GM04503 (cell line): ENCODE measurements at regions not wholly inside any gene's neighbourhood (a gene's known extent, or its start where the extent isn't known, plus 50 kb on each side); places are given as distances from the start of the nearest gene placed in this dataset.

Experiments used
- DNase-seq: peaks from one replicate; pipeline ENCODE4 v3.0.0-alpha.2; 2012; ENCODE audit warnings: low read depth

DNA sequence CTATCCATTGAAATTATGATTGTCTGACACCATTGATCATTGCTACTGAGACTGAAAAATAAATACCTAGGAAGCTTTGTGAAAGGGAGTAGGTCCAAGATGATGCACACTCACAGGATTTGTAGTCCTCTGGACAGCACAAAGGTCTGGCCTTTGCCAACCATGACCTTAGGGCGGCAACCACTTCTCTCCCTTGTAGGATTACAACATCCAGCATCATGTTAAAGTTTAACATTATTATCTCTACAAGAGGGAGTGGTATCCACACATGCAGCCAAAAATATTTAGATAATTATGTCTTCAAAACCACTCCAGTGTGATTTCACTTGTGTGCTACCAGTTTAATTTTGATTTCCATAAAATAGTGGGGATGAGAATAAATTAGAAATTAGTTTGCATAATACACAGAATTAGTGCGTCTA lies 51.1 kb upstream of the NHSL1 start:
- no peak for DNase-seq

DNA sequence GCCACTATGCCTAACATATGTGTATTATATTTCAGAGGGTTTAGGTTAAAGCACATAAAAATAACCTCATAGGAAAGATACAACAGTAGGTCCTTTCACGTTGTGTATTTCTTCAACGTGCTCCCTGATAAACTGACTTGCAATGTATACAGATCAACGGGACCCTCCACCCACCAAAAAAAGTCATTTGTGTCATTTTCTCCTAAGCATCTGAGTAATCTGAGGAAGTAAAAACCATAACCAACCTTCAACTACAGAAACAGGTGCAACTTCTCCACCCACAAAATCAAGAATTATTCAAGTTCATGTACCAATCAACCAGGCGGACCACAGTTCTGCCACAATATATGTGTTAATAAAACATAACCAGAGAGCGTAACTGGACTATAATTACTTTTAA lies 54.9 kb upstream of the NHSL1 start:
- no peak for DNase-seq

DNA sequence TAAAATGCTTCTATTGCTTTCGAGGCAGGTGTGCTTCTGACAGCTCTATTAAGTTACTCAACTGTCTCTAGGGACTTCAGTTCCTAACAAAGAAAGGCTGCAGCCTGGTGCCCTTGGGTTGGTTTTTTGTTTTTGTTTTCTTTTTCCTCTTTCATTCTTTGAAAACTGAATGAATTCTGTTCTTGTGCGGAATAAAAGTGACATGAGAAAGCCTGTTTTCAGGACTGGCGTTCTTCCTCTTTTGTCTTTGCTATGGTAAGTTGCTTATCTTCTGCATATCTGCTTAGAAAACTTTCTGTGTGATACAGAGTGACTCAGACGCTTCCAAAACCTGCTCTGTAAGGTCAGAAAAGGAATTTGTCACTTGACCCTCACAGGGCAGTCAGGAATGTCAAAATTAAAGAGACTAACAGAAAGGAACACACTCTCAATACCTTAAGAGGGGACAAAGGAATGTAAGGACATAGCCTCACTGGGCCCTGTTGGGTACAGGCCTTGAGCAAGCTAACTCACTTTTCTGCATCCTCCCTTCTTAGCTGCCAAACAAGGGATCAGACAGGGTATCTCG lies 56.2 kb upstream of the NHSL1 start:
- DNase-seq: no peak

DNA sequence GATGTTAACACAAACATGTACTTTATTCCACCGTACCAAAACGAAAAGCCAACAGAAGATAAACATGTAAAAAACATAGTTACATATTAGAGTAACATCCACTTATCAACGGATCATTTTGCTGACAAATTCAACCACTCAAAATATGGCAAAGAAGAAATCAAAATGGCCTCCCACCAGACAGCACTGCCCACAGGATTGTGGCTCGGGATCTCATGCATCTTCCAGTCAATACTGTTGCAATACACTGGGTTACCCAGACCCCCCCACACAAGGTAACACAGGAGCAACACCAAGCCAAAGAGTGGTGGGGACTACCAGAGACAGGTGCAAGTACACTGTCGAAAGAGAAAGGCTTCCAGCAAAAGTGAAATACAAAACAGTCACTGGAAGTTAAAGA lies 57.9 kb upstream of the NHSL1 start:
- DNase-seq: no peak

DNA sequence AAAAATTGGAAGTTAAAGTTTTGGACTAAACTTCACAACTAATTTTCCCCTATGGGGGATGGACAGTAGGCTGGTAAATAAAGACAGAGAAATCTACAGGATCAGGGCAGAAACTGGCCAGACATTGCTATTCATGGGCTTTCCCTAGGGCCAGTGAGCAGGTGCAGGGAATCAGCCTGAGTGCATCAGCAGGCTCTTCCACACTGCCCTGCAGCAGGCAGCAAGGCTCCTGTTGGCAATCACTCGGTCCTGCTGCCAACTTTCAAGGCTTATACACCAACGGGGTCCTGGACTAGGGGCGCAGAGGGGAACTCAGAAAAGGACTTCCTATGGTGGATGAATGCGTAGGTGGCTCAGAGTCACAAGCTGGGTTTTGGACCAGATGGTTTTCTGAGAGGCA lies 59.8 kb upstream of the NHSL1 start:
- DNase-seq: no peak

DNA sequence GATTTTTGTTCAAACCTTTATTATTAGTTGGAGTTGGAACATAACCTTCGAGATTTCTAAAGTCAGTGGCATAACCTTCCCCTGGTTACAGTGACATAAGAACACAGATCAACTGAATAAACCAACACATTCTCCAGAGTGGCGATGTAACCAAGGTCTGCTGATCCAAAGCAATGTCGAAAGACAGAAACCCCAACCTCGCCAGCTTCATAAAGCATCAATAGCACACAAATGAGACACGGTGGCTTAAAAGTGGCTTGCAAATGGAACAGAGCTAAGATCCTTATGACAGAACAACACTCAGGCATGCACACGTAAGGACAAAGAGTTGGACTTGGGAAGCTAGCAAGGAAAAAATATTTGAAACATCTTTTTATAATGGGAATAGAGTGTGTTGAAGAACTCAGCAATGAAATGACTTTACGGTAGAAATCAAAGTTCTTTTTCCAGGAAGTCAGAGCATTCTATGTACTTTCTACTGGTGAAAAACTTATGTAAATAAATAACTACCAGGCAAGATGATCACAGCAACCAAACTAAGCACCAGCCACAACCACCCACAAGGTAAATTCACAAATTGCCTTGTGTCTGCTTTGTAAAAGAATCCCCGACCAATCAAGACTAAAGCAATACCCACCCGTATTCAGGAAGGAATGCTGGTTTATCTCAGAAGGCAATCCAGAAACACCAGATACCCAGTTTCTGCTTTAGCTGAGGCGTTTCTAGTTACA lies 61.0 kb upstream of the NHSL1 start:
- DNase-seq: no peak

DNA sequence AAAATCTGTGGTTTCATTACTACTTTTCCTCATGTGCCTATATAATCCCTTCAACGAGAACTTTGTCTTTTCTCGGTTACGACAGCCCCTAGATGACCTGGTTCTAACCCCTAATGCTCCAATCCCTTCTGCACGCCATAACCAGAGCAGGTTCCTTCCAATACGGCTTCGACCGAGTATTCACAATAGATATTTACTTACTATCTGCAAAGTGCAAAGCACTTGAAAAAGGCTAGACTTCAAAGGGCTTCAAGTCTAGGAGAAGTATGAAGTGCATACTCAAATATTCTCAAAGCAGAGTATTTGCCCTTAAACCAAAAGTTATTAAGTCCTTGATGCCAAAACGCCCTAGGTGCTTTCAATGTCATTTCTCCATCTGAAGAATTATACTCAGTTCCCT lies 63.4 kb upstream of the NHSL1 start:
- no peak for DNase-seq

DNA sequence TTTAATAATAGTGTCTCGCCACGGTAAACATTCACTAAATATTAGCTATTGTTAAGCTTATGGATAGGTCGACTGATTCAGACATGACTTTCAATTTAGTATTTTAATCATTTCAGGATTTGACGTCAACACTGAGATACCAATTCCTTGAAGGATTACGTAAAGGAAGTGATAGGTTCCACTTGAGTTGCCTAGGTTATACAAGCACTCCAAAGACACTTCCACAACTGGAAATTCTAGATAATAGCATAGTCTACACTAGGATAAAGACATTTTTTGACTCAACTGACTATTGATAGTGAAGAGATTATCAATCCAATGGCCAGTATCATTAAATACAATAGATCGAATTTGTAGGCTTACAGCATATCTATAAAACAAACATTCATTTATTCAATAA lies 63.9 kb upstream of the NHSL1 start:
- no peak for DNase-seq

DNA sequence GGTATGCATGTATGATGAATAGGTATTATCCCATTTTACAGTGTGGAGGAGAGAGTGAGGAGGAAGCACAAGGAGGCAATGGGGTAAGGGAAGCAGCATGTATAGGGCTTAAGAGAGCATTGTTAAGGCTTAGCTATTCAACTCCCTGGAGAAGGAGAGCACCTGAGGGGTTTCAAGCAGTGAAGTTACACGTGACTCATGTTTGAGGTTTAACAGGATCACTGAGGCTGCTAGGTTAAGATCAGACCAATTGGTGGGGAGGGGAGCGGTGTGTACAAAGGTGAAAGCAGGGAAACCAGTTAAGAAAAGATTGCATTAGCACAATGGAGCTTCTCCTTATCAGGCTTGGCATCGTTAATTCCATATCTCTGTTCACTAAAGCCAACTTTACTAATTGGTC lies 64.4 kb upstream of the NHSL1 start:
- DNase-seq: no peak

DNA sequence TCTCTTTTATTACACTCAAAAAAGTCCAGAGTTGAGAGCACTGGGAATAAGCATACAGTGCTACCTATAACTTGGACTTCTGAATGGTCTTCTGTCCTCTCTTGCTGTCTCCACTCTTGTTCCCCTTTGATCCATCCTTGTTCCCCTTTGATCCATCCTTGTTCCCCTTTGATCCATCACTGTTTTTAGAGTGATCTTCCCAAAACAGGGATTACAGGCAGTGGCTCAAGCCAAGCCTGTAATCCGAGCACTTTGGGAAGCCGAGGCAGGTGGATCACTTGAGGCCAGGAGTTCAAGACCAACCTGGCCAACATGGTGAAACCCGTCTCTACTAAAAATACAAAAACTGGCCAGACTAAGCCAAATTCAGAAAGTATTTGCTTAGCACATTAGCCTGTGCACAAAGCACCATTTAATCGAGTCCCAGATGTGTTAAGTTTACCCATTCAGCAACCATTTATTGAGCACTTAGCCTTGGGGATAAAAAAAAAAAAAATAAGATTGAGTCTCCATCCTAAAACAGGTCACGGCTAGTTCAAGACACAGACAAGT lies 65.0 kb upstream of the NHSL1 start:
- no peak for DNase-seq

DNA sequence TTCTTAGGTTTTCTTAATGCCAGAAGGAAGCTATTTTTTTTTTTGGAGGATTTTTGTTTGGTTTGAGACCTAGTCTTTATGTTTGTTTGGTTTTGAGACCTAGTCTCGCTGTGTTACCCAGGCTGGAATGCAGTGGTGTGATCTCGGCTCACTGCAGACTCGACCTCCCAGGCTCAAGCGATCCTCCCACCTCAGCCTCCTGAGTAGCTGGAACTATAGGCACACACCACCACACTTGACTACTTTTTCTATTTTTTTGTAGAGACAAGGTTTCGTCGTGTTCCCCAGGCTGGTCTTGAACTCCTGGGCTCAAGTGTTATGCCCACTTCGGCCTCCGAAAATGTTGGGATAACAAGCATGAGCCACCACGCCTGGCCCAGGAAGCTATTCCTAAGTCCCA lies 67.8 kb upstream of the NHSL1 start:
- DNase-seq: no peak

DNA sequence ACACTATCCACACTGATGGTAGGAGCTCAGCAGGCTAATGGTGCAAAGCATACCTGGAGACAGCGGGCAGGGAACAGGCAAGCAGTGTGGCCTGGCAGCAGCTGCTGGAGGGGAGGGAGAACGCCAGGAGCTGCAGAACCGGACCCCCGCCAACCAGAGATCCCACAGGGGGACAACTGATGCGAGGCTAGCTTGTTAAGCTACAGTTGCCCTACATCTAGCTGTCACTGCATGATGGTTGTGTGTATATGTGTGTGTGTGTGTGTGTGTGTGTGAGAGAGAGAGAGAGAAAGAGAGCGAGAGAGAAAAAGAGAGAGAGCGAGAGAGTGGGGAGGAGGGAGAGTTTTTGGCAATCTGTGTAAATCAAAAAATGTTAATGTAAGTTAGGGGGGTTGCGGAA lies 69.7 kb upstream of the NHSL1 start:
- DNase-seq: no peak

DNA sequence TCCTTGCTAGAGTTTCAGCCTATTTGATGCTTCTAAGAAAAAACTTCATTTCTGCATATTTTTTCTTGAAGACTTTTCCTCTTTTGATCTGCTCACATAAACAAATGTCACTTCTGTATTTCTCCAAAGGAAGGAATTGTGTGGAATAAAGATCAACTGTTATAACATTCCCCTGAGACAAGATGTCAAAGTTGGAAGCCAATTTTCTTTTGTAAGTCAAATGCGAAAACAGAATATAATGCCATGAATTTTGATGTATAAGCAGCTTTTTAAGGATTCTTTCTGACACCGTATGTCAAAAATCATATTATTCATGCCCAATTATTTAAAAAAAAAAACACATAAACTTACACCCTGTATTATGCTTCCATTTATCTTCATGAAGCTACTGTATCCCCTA lies 70.3 kb upstream of the NHSL1 start:
- no peak for DNase-seq

DNA sequence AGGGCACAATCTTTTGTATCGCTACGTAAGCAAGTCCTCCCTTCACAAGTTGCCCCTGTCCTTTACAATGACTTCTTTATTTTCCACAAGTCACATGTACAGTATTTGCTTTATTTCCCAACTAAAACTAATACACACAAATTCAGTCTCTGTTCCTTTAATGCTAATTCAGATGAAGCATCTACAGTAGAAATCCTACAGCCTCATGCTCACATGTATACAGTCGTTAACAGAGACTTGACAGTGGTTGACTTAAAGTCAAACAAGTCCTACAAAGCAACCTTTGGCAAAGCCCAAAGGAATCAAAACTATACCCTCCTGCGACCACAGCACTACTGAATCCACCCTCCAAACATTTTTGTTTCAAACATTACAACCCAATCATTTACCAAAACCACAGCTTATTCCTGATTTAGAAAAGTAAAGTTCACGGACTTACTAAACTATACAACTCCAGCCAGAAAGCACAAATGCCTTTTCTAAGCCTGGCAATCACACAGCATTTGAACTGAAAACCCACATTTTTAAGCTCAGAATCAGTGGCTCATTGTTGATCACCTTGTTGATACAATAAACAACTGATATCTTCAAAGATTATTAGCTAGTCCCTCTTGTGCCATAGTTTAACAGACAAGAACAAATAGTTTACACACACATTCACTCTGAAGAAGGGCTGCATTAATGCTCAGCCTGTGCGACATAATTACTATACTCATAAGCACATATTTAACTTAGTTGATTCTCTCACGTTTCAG lies 70.9 kb upstream of the NHSL1 start:
- DNase-seq: no peak

DNA sequence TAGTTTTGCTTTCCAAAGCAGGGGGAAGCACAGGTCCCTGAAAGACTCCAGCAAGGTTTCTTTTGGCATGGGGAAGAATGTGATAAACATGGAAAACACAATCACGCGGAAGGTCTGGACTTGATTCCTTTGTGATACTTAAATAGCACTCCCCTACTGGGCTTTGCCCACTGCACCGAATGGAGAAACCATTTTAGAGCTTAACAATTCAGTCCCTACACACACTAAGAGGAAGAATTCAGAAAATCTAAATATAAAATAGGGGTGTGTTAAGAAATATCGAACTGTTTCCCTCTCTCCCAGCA lies 71.4 kb upstream of the NHSL1 start:
- no peak for DNase-seq

DNA sequence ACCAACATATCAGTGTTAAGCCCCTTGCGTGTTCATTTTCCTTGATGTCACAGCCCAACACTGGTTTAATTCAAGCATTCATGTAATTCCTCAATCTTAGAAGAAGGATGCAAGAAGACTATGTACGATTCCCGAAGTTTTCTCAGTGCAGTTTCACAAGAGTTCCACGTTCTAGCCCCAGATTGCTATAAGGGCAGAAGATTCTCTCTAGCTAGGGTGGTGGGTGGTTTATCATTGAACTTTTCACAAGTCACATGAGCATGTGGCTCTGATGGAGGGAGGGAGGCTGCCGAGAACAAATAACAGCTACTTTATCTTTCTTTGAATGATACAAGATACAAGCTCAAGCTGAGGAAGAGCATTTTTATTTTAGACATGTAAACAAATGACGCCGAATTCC lies 71.9 kb upstream of the NHSL1 start:
- no peak for DNase-seq

DNA sequence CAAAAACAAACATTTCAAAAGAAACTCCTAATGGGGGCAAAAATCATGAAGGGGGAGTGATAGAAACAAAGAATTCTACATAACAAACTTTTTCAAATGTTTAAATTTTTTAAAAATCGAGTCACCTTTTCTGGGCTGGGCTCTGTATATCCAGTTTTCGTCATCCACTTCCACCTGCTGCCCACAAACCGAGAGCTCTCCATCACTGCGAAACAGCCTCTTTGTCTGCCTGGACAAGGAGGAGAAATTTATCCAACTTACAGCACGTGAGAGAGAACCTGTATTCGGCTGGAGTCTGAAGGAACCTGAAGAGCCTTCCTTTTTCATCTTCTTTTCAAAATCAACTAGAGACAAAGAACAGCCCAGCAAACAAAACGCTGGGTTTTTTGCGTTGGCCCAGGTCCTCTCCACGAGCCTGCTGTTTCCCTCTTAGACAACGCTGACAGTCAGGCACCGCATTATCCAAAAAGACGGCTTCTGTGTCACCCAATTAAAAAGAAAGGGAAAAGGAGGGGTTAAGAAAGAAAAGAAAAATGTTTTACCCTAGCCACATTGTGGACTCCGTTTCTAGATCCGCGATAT lies 72.4 kb upstream of the NHSL1 start:
- no peak for DNase-seq

DNA sequence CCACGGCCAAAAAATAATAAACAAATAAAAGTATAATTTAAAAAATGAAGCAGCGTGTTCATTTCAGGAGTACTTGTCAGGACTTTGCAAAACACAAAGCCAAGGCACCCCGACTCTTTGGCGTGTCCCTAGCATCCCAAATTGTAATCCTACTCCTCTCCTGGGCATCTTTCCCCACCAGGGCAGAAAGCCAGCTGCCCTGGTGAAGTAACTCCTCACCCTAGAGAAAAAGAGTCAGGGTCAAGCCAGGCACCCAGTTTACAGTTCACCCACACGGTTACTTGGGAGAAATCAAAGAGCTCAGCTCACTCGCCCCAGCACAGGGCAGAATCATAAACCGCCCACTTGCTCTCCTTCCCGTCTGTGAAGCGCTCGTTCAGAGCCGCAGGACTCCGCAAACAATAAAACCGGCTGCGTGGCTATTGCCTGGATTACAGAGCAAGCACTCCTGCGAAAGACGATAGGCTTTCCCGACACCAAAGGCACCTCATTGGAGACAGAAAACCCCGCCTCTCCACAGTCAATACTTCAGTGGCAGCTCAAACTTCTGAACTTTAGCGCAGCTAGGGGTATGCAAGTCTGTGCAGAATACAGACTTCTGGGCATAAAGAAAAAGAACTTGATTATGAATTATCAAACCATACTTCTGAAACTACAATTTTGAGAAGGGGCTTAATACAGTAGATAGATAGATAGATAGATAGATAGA lies 73.0 kb upstream of the NHSL1 start:
- peak; percentile 47 for DNase-seq

DNA sequence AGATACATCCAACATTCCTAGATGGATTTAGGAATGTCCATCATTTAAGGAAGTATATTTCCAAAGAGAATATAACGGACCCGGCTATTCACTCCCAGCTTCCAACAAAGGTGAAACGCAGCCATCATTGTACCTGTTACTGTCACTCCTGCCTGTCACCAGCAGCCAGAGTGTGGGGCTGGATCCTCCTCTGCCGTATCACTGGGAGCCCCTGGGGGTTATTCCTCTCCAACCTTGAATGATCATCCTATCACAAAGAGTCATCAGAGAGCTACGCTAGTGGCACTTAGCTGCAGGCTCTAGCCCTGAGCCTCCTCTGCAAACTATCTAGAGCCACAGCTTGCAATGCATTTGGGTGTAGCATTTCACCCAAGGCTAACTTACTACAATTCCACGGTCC lies 73.6 kb upstream of the NHSL1 start:
- no peak for DNase-seq

DNA sequence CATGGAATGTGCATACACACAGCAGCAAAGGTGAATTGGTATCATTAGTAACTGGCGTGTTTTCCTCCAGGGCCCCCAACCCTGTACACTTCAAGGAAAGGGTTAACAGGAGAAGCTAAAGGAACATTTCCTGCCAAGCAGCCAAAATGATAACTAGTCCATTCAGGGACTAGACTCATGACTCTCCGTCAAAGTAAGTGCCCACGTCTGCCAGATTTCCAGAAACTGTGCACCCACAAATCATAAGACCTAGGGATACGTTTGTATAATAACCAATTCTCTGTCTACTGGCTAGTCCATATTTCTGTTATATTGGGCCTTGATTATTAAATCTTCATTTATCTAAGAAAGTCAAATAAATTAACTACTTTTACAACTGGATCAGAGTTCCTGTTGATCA lies 76.0 kb upstream of the NHSL1 start:
- no peak for DNase-seq

DNA sequence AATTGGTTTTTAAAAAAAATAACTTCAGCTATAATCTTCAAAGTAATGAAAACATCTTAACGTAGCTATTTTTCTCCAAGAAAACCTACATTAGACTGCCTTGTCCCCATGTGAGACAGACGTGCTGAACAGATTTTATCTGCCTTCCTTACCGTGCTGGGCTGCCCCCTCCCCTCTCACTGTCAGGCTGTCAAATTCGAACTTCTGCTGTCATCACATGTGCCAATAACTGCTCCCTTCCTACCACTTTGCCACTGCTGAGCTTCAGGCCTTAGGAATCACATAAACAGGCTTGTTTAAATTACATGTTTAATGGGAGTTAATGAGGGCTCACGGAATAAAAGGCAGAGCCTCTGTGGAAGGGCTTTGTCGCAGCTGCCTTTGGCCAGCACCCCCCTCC lies 77.0 kb upstream of the NHSL1 start:
- DNase-seq: no peak

DNA sequence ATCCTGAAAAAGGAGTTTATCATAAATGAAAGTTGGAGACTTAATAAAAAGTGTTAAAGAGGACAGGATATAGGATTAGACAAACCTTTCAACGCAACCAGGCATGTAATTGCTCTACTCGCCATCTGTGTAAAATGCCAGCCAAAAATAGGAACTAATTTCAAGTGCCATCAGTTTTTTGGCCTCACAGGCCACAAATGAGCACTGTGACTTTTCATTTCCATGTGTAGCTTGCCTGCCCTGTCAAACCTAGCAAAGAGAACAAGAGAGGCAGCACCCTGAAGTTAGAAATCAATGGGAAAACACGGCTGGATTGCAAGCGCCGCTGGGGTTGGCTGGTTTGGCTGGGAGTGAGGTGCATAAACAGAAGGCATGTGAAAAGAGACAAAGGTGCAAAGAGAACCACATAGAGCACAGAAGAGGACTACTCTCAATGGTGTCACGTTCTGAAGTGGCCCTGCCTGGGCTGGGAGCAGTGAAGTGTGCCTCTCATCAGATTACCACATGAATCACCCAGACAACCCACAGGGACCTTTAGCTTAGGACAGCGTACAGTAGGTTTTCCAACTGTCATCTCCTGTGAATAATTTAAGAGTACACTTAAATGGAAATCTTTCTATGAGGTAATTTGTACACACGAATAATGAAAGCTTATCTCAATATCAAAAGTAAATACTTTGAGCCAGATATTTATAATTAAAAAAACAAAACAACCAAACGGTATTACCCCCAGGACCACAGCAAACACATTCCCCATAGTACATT lies 78.0 kb upstream of the NHSL1 start:
- no peak for DNase-seq
